Vagina (tissue), 2 donors: ENCODE measurements at regions not wholly inside any gene's neighbourhood (a gene's known extent, or its start where the extent isn't known, plus 50 kb on each side); places are given as distances from the start of the nearest gene placed in this dataset.

ENCODE experiments used
- POLR2AphosphoS5 ChIP-seq, 2 donors: sonication (generic); formaldehyde crosslinking; IDR thresholded peaks; one replicate each; pipeline ENCODE4 v1.9.0; 2017; ENCODE audit warnings: antibody characterized with exemption in 2 of 2, mild to moderate bottlenecking in 2 of 2, low read depth in 1 of 2; ENCODE audit not compliant: insufficient read depth in 1 of 2
- TF ChIP-seq, protein P1 (sequence below), 3 experiments: fragments of 450-650 bp in 2 of 3; fragments of 200-600 bp in 1 of 3; sonication (generic) in 1 of 3; IDR thresholded peaks; one replicate each; pipeline ENCODE4 v1.5.1; 2017 to 2019; ENCODE audit warnings: antibody characterized with exemption in 3 of 3, mild to moderate bottlenecking in 2 of 3, moderate library complexity in 2 of 3

GRCh38 chr10:85139124-85139523, 810.7 kb downstream of the CCSER2 start:
- TF ChIP-seq, protein P1, sequence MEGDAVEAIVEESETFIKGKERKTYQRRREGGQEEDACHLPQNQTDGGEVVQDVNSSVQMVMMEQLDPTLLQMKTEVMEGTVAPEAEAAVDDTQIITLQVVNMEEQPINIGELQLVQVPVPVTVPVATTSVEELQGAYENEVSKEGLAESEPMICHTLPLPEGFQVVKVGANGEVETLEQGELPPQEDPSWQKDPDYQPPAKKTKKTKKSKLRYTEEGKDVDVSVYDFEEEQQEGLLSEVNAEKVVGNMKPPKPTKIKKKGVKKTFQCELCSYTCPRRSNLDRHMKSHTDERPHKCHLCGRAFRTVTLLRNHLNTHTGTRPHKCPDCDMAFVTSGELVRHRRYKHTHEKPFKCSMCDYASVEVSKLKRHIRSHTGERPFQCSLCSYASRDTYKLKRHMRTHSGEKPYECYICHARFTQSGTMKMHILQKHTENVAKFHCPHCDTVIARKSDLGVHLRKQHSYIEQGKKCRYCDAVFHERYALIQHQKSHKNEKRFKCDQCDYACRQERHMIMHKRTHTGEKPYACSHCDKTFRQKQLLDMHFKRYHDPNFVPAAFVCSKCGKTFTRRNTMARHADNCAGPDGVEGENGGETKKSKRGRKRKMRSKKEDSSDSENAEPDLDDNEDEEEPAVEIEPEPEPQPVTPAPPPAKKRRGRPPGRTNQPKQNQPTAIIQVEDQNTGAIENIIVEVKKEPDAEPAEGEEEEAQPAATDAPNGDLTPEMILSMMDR (IDR thresholded peaks at IDR 0.05) = no peak
- no peak for TF ChIP-seq POLR2AphosphoS5 (IDR thresholded peaks at IDR 0.05; ENCODE audit: insufficient read depth in 1 of 2, low read depth in 1 of 2)
